Astrocyte (in vitro differentiated cells and primary cell): ENCODE measurements at regions not wholly inside any gene's neighbourhood (a gene's known extent, or its start where the extent isn't known, plus 50 kb on each side); places are given as distances from the start of the nearest gene placed in this dataset.

Source experiments
- EZH2 ChIP-seq: IDR thresholded peaks from 2 replicates; pipeline ENCODE4 v1.6.1; 2012; ENCODE audit warnings: mild to moderate bottlenecking, low read length, inconsistent platforms; ENCODE audit not compliant: insufficient read depth
- TF ChIP-seq, protein P1 (sequence below): IDR thresholded peaks from 2 replicates; pipeline ENCODE4 v1.5.1; 2011; ENCODE audit warnings: low read depth, mild to moderate bottlenecking, inconsistent platforms, low read length, moderate library complexity; ENCODE audit not compliant: insufficient read depth

DNA sequence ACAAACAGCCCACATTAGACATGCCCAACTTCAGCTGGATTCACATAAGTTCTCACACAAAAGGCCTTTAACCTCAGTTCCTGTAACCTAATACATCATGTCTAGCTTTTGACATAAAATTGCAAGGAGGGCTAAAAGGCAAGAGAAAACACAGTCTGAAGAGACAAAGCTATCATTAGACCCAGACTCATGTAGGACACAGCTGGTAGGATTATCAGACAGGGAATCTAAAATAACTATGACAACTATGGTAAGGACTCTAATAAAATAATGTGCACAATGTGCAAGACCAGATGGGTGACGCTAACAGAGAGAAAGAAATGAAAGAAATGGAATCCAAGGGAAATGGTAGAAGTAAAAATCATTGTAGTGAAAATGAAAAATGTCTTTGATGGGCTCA is 643.2 kb upstream of the RAB6C start:
- TF ChIP-seq, protein P1, sequence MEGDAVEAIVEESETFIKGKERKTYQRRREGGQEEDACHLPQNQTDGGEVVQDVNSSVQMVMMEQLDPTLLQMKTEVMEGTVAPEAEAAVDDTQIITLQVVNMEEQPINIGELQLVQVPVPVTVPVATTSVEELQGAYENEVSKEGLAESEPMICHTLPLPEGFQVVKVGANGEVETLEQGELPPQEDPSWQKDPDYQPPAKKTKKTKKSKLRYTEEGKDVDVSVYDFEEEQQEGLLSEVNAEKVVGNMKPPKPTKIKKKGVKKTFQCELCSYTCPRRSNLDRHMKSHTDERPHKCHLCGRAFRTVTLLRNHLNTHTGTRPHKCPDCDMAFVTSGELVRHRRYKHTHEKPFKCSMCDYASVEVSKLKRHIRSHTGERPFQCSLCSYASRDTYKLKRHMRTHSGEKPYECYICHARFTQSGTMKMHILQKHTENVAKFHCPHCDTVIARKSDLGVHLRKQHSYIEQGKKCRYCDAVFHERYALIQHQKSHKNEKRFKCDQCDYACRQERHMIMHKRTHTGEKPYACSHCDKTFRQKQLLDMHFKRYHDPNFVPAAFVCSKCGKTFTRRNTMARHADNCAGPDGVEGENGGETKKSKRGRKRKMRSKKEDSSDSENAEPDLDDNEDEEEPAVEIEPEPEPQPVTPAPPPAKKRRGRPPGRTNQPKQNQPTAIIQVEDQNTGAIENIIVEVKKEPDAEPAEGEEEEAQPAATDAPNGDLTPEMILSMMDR, result no peak
- no peak for TF ChIP-seq EZH2
